CD14-positive monocyte (primary cell): ENCODE measurements at regions not wholly inside any gene's neighbourhood (a gene's known extent, or its start where the extent isn't known, plus 50 kb on each side); places are given as distances from the start of the nearest gene placed in this dataset.

ENCODE experiments used
- DNase-seq, 3 donors: peaks; one replicate each; pipeline ENCODE4 v3.0.0-alpha.2; 2011 to 2022
- H2AFZ ChIP-seq: 2 replicates; pipeline ENCODE4 v1.6.0; 2012; ENCODE audit warnings: mild to moderate bottlenecking, low read depth, low read length, inconsistent platforms; ENCODE audit not compliant: insufficient read depth, poor library complexity, severe bottlenecking
- H3K27ac ChIP-seq, 2 donors: 1 replicate in 1 of 2; 2 replicates in 1 of 2; pipeline ENCODE4 v1.5.1; 2012 to 2013; ENCODE audit warnings: low read length in 2 of 2, control low read depth in 1 of 2, inconsistent platforms in 1 of 2, low read depth in 1 of 2, mild to moderate bottlenecking in 1 of 2
- H3K27me3 ChIP-seq, 2 donors: one replicate each; pipeline versions ENCODE4 v1.6.0 to v1.6.1; 2011 to 2013; ENCODE audit warnings: low read length in 2 of 2; ENCODE audit not compliant: control insufficient read depth in 2 of 2, insufficient read depth in 2 of 2
- H3K36me3 ChIP-seq, 2 donors: replicated peaks in 1 of 2; 1 replicate in 1 of 2; 2 replicates in 1 of 2; pipeline versions ENCODE4 v1.5.1 to v1.6.1; 2012 to 2013; ENCODE audit warnings: low read length in 2 of 2, control low read depth in 1 of 2, inconsistent platforms in 1 of 2, mild to moderate bottlenecking in 1 of 2; ENCODE audit not compliant: insufficient read depth in 2 of 2, control insufficient read depth in 1 of 2
- H3K4me1 ChIP-seq, 2 donors: 1 replicate in 1 of 2; 2 replicates in 1 of 2; pipeline versions ENCODE4 v1.5.1 to v1.6.1; 2012 to 2013; ENCODE audit warnings: low read length in 2 of 2, control low read depth in 1 of 2, inconsistent platforms in 1 of 2, mild to moderate bottlenecking in 1 of 2, moderate library complexity in 1 of 2; ENCODE audit not compliant: insufficient read depth in 2 of 2, control insufficient read depth in 1 of 2
- H3K4me2 ChIP-seq: replicated peaks from 2 replicates; pipeline ENCODE3; 2012; ENCODE audit warnings: low read length, moderate library complexity, mild to moderate bottlenecking; ENCODE audit not compliant: poor library complexity, severe bottlenecking; ENCODE audit errors: extremely low read depth
- H3K4me3 ChIP-seq, 3 experiments: fragments of 200-600 bp in 1 of 3; sonication (generic) in 1 of 3; replicated peaks in 1 of 3; 1 replicate in 2 of 3; 2 replicates in 1 of 3; pipeline ENCODE4 v1.5.1; 2011 to 2013; ENCODE audit warnings: low read length in 3 of 3, mild to moderate bottlenecking in 3 of 3, control low read depth in 2 of 3, low read depth in 2 of 3, inconsistent platforms in 1 of 3, moderate library complexity in 1 of 3
- H3K79me2 ChIP-seq: 2 replicates; pipeline ENCODE4 v1.6.0; 2012; ENCODE audit warnings: mild to moderate bottlenecking, control low read depth, inconsistent platforms, low read length, moderate library complexity; ENCODE audit not compliant: insufficient read depth
- H3K9ac ChIP-seq: 2 replicates; pipeline ENCODE4 v1.6.0; 2017; ENCODE audit warnings: low read length, mild to moderate bottlenecking; ENCODE audit not compliant: insufficient read depth, poor library complexity, severe bottlenecking
- H3K9me3 ChIP-seq, 2 donors: replicated peaks in 1 of 2; 1 replicate in 1 of 2; 2 replicates in 1 of 2; pipeline versions ENCODE4 v1.5.1 to v1.6.1; 2012 to 2013; ENCODE audit warnings: low read length in 2 of 2, control low read depth in 1 of 2; ENCODE audit not compliant: control insufficient read depth in 1 of 2, insufficient read depth in 1 of 2
- H4K20me1 ChIP-seq: 2 replicates; pipeline ENCODE4 v1.6.0; 2012; ENCODE audit warnings: mild to moderate bottlenecking, low read length, control low read depth, moderate library complexity; ENCODE audit not compliant: insufficient read depth
- H3K27ac Mint-ChIP-seq, 7 donors: one replicate each; pipeline ENCODE4 v1.8.0; 2020; ENCODE audit warnings: mild to moderate bottlenecking in 7 of 7, mixed read lengths in 7 of 7, moderate library complexity in 6 of 7, inconsistent platforms in 2 of 7
- H3K27me3 Mint-ChIP-seq, 3 donors: one replicate each; pipeline ENCODE4 v1.8.0; 2021 to 2022; ENCODE audit warnings: low read depth in 3 of 3, mild to moderate bottlenecking in 3 of 3, mixed read lengths in 3 of 3, moderate library complexity in 3 of 3, inconsistent platforms in 1 of 3
- H3K36me3 Mint-ChIP-seq, 2 donors: one replicate each; pipeline ENCODE4 v1.8.0; 2020; ENCODE audit warnings: mixed read lengths in 2 of 2, inconsistent platforms in 1 of 2, mild to moderate bottlenecking in 1 of 2
- H3K4me1 Mint-ChIP-seq: one replicate; pipeline ENCODE4 v1.8.0; 2020; ENCODE audit warnings: mild to moderate bottlenecking, mixed read lengths
- H3K4me3 Mint-ChIP-seq, 2 donors: one replicate each; pipeline ENCODE4 v1.8.0; 2020; ENCODE audit warnings: mild to moderate bottlenecking in 2 of 2, mixed read lengths in 2 of 2, moderate library complexity in 1 of 2
- H3K9me3 Mint-ChIP-seq, 7 donors: one replicate each; pipeline ENCODE4 v1.8.0; 2020 to 2022; ENCODE audit warnings: mixed read lengths in 7 of 7, mild to moderate bottlenecking in 6 of 7, moderate library complexity in 6 of 7, inconsistent platforms in 2 of 7
- CTCF ChIP-seq: fragments of 200-600 bp; IDR thresholded peaks from one replicate; pipeline ENCODE4 v1.8.0; 2022; ENCODE audit warnings: antibody characterized with exemption, mild to moderate bottlenecking
- WGBS: methylation state at CpG from one replicate; pipeline ENCODE4 v1.1.5; 2013; ENCODE audit warnings: missing lambda C conversion rate; ENCODE audit not compliant: insufficient coverage; 5-methylcytosine and 5-hydroxymethylcytosine counted together
- intact Hi-C, 2 donors: fragments of 100-400 bp; cut with micrococcal nuclease; formaldehyde crosslinking; loops; one replicate each; pipeline versions ENCODE4 v1.15.0 to v1.15.1; 2023

- H4K20me1 ChIP-seq: no peaks in the 10 kb centered on the region
- peaks cover 0 to 6% (median 0%) of the 10 kb centered on the region in 3 donors for H3K27me3 Mint-ChIP-seq
- no peak overlapping the region for H3K27ac Mint-ChIP-seq
- no peak overlapping the region for H3K27ac ChIP-seq
- no peaks in the 10 kb centered on the region for H3K36me3 ChIP-seq
- no peak for TF ChIP-seq CTCF
- no peak overlapping the region for H3K4me3 Mint-ChIP-seq
- no CpG with 5 or more reads among the region's 1 CpG for WGBS
- H3K4me1 Mint-ChIP-seq: peaks cover 9% of the 10 kb centered on the region
- H3K9me3 ChIP-seq: no peaks in the 10 kb centered on the region
- no peaks in the 10 kb centered on the region for H3K27me3 ChIP-seq
- H3K79me2 ChIP-seq: no peaks in the 10 kb centered on the region
- H3K36me3 Mint-ChIP-seq: no peaks in the 10 kb centered on the region
- H3K4me2 ChIP-seq: no peak overlapping the region
- peaks cover 0 to under 1% (median 0%) of the 10 kb centered on the region in 7 donors for H3K9me3 Mint-ChIP-seq
- no peak overlapping the region for H2AFZ ChIP-seq
- no peak overlapping the region for H3K9ac ChIP-seq
- peaks cover 0 to 3% of the 10 kb centered on the region in 2 donors for H3K4me1 ChIP-seq
- H3K4me3 ChIP-seq: no peak overlapping the region
- DNase-seq: no peak
- intact Hi-C loops: no loop called here
Measured at GRCh38 chr11:11122749-11123148, 230.3 kb downstream of the CSNK2A3 start.

- no peak overlapping the region for H3K4me2 ChIP-seq
- no peak overlapping the region for H3K27ac ChIP-seq
- no peak overlapping the region for H3K9ac ChIP-seq
- no peaks in the 10 kb centered on the region for H4K20me1 ChIP-seq
- Mint-ChIP-seq H3K36me3 (no peaks in the 10 kb centered on the region), H3K27me3 (peaks cover 0 to 6% (median 0%) of the 10 kb centered on the region in 3 donors), H3K9me3 (peaks cover 0 to 9% (median 3%) of the 10 kb centered on the region in 7 donors), H3K27ac (no peak overlapping the region), H3K4me3 (no peak overlapping the region), H3K4me1 (no peaks in the 10 kb centered on the region)
- no peak overlapping the region for H3K4me3 ChIP-seq
- H3K36me3 ChIP-seq: no peaks in the 10 kb centered on the region
- H2AFZ ChIP-seq: no peak overlapping the region
- H3K27me3 ChIP-seq: no peaks in the 10 kb centered on the region
- no peak for DNase-seq
- no peaks in the 10 kb centered on the region for H3K9me3 ChIP-seq
- intact Hi-C loops: no loop called here
- no peaks in the 10 kb centered on the region for H3K4me1 ChIP-seq
- WGBS: no CpG with 5 or more reads among the region's 1 CpG
- no peak for TF ChIP-seq CTCF
- H3K79me2 ChIP-seq: no peaks in the 10 kb centered on the region
Measured at GRCh38 chr11:11119917-11120316, 233.1 kb downstream of the CSNK2A3 start.
